Right lobe of liver (tissue), 4 donors: ENCODE measurements at regions not wholly inside any gene's neighbourhood (a gene's known extent, or its start where the extent isn't known, plus 50 kb on each side); places are given as distances from the start of the nearest gene placed in this dataset.

Experiments
- CTCF ChIP-seq, 4 donors: fragments of 200-600 bp in 3 of 4; fragments of 450-650 bp in 1 of 4; IDR thresholded peaks; one replicate each; pipeline versions ENCODE4 v1.5.1 to v1.8.0; 2016 to 2022; ENCODE audit warnings: antibody characterized with exemption in 4 of 4, mild to moderate bottlenecking in 2 of 4
- POLR2A ChIP-seq: fragments of 450-650 bp; IDR thresholded peaks from one replicate; pipeline ENCODE4 v1.6.1; 2017; ENCODE audit warnings: antibody characterized with exemption, mild to moderate bottlenecking
- donor health status: DM: no; HTN: no; CAD: no.
- donor health status: DM: no; HTN: no; CAD: no.
- donor health status: DM: no; HTN: yes; CAD: no.

GRCh38 chr2:105577762-105578161 is 166.9 kb upstream of the NCK2 start:
- TF ChIP-seq POLR2A = no peak
- no peak for TF ChIP-seq CTCF (IDR thresholded peaks at IDR 0.05)
